PC-9 (cell line): ENCODE measurements at regions not wholly inside any gene's neighbourhood (a gene's known extent, or its start where the extent isn't known, plus 50 kb on each side); places are given as distances from the start of the nearest gene placed in this dataset.

Experiments used
- EZH2 ChIP-seq: fragments of 200-600 bp; sonication (generic); IDR thresholded peaks from 2 replicates; pipeline ENCODE4 v1.8.0; 2017; ENCODE audit warnings: antibody characterized with exemption, low read depth
- TF ChIP-seq, protein P1 (sequence below): fragments of 200-600 bp; sonication (generic); conservative IDR thresholded peaks from 2 replicates; pipeline ENCODE4 v1.6.1; 2017; ENCODE audit warnings: mixed run types, antibody characterized with exemption, mild to moderate bottlenecking, moderate library complexity

DNA sequence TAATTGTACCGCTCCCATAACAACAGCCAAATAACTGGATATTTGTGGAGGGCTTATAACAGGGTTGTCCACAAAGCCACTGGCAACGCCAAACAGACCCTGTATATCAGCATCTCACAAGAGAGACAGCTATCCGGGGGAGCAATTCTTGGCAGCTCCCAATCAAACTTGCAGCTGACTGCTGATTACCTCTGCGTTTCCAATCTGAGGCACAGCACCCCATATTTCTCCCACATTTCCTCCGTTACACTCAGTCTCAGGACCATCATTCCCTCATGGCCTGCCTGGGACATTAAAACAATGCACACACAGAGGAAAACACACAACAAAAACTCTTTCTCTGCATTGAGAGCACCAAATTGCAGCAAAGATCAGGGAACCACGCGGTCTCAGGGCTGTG is 67.8 kb upstream of the SDK1 start:
- TF ChIP-seq, protein P1, sequence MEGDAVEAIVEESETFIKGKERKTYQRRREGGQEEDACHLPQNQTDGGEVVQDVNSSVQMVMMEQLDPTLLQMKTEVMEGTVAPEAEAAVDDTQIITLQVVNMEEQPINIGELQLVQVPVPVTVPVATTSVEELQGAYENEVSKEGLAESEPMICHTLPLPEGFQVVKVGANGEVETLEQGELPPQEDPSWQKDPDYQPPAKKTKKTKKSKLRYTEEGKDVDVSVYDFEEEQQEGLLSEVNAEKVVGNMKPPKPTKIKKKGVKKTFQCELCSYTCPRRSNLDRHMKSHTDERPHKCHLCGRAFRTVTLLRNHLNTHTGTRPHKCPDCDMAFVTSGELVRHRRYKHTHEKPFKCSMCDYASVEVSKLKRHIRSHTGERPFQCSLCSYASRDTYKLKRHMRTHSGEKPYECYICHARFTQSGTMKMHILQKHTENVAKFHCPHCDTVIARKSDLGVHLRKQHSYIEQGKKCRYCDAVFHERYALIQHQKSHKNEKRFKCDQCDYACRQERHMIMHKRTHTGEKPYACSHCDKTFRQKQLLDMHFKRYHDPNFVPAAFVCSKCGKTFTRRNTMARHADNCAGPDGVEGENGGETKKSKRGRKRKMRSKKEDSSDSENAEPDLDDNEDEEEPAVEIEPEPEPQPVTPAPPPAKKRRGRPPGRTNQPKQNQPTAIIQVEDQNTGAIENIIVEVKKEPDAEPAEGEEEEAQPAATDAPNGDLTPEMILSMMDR, result no peak
- no peak for TF ChIP-seq EZH2
